ENCODE measurements at regions not wholly inside any gene's neighbourhood (a gene's known extent, or its start where the extent isn't known, plus 50 kb on each side); places are given as distances from the start of the nearest gene placed in this dataset.
"Not testable (repeated sequence)": the region's sequence is repeated elsewhere in the genome, so short reads cannot be mapped to it uniquely, and the experiment has no call there.

GRCh38 chr12:23202728-23203127, 577.8 kb downstream of the ETNK1 start:
- no peak for DNase-seq

GRCh38 chr12:23204933-23205778, 580.2 kb downstream of the ETNK1 start:
- no peak for DNase-seq

DNA sequence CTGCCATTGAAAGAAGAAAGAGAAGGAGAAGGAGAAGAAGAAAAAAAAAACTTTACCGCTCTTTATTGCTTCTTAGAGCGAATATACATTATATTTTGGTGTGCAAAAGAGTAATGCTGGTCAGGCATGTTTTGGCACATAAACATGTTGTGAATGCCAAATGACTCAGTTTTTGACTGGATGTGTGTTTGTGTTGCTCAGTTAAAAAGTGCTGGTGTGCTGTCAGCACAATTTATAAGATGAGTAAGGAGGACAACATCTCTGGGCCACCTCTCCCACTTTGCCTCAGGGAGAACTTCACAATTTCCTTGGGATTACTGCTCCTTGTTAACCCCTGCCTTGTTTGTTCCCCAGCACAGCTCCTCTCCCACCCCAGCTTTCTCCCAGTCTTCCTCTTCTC, 584.8 kb downstream of the ETNK1 start:
- DNase-seq = no peak

- DNase-seq = no peak
Observed at GRCh38 chr12:23210573-23210972, 585.6 kb downstream of the ETNK1 start.

DNA sequence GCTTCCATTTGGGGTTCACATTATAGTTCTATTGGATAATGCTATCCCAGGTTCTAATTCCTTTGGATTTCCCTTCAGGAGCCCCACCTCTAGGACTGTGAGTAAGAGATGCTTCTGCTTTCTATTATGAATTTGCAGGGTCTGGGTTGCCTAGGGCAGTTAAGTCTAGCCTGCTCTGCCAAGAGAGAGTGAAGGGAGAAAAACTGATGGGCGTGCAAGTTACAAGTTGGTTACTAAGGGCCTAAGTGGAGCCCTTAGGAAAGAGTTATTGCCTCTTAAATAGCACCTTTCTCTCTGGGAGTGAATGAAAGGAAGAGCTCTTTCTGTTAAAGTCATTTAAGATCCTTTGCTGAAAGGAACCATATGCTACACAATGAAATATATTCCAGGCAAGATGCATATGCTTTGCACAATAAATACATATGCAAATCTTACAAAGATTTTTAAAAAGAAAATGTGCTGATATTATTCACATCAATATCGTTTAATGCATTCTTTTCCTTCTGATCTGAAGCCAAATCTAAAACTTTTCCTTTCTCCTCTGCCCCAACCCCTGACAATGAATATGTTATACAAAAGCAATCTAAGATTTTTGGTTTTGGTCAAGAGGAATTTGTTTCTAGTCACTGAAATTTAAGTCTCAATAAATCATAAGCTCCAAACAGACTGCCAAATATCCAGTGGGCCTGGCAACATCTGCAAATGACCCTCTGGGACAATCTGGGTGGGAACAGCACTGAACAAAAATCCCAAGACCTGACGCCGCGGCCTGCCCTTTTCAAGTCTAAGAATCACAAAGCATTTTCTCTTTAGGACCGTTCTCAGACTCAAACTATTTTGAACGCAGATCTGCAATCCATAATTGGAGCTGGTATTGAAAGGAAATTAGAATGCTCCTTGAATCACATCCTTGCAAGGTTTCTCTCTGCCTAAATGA, 586.7 kb downstream of the ETNK1 start:
- DNase-seq = peak; percentile 59

GRCh38 chr12:23217158-23217557, 592.2 kb downstream of the ETNK1 start:
- DNase-seq = no peak

GRCh38 chr12:23217667-23218066, 592.7 kb downstream of the ETNK1 start:
- DNase-seq = no peak

GRCh38 chr12:23221066-23221465, 596.1 kb downstream of the ETNK1 start:
- no peak for DNase-seq

DNA sequence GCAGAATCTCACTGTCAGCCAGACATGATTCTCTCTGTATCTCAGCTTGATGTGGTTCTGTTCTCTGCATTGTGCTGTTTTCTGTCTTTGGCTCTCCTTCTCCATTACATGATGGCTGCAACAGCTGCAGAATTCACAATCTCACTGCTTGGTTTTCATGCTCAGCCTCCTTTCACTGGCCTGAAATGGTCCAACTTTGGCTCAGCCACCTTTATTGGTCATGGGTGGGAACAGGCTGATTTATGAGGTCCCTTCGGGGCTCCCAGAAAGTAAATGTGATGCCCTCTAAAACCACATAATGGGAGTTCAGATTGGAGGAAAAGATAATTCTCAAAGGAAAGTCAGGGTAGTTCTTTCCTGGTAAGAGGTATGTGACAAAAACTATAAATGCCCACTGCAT, 597.0 kb downstream of the ETNK1 start:
- DNase-seq = no peak

DNA sequence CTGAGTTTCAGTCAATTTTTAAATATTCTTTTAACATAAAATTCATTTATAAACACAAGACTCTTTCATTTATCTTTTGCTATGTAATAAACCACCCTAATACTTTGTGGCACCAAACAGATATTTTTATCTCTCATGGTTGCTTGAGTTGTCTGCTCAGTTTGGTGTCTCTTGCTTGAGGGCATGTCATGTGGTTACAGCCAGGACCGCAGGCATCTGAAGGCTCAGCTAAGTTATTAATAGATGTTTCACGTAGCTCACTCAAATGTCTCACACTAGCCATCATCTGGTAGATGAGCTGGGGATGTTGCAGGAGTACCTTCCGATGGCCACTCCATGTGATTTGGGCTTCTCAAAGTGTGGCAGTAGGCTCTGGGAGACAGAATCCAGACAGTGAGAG, 597.8 kb downstream of the ETNK1 start:
- DNase-seq = no peak

GRCh38 chr12:23228101-23228500, 603.1 kb downstream of the ETNK1 start:
- DNase-seq = no peak

- no peak for DNase-seq
Observed at GRCh38 chr12:23230899-23231298, 605.9 kb downstream of the ETNK1 start.

GRCh38 chr12:23236066-23236780, 611.3 kb downstream of the ETNK1 start:
- no peak for DNase-seq

DNA sequence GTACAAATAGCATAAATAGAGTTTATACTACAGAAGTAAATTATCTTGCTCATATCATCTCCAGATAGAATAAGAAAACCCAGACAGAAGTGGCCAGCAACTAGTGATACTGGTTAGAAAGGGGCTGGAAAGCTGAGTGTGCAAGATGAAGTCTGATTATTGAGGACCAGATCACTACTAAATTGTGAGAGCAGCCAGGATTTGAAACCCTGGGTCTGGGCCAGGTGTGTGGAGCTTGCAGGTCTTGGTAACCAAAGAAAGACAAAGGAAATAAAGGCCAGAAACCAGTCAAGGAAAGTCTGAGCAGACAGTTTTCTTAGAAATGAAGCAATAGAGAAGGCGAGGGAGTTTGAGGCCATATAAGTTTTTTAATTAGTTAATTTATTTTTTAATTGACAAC, 611.8 kb downstream of the ETNK1 start:
- DNase-seq = no peak

- no peak for DNase-seq
Observed at GRCh38 chr12:23238190-23238589, 613.2 kb downstream of the ETNK1 start.

DNA sequence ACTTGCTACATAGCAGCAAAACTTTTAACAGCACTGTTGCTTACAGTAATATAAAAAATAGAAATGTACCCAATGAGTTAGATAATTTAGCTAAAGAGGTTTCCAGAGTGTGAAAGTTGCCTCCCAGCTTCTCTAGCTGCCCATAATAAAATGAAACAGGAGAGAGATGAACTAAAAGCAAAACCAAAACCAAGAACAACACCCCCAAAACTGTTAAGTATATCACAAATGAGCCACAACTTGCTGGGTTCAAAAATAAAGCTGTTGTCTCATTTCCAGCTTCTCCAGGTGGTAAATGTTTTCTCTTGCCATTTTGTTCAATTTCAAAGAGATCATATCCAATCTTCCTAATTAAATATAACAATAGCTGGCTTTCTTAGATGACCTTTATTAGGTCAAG, 614.0 kb downstream of the ETNK1 start:
- no peak for DNase-seq

GRCh38 chr12:23245186-23245585, 620.2 kb downstream of the ETNK1 start:
- no peak for DNase-seq

- no peak for DNase-seq
Observed at GRCh38 chr12:23253191-23253590, 628.2 kb downstream of the ETNK1 start.

- not testable (repeated sequence) for DNase-seq
Observed at GRCh38 chr12:23253910-23254309, 628.9 kb downstream of the ETNK1 start.

DNA sequence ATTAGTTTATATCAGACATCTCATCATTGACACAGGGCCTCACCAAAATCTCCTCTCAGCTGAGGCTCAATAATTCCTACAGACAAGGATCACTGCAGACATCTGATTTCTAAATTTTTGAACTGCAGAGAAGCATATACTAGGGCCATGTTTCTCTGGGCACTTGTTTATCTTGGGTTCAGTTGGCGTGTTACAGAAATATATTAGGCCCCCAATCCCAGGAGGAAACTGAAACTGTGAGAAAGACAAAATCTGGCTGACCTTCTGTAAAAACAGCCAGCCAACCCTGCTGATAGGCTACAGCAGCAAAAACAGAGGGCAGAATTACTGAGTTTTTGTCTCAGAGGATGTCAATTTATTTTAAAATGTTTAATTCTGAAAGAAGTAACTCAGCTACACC, 634.6 kb downstream of the ETNK1 start:
- no peak for DNase-seq

DNA sequence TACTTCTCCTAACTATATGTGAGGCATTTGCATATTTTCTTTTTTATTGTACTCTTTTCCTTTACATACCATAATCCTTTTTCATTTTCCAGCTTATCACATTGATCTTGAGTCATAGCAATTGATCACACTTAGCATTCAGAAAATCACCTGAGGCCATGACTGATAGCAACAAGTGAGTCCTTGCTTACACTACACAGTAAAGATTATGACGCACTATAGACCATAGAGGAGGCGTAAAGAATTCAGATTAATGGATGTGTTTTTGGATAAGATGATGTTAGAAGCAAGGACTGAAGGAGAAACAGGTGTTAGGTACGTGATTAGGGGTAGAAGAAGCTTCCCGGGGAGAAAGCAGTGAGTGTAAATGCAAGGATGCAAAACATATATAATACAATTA, 637.7 kb downstream of the ETNK1 start:
- no peak for DNase-seq

GRCh38 chr12:23277831-23278230, 652.9 kb downstream of the ETNK1 start:
- no peak for DNase-seq

- DNase-seq = no peak
Observed at GRCh38 chr12:23281295-23281694, 656.3 kb downstream of the ETNK1 start.

All from left hindlimb (tissue), 1 donor.